LHCN-M2 (cell line): ENCODE measurements at regions not wholly inside any gene's neighbourhood (a gene's known extent, or its start where the extent isn't known, plus 50 kb on each side); places are given as distances from the start of the nearest gene placed in this dataset.

Experiments
- DNase-seq: peaks from one replicate; pipeline ENCODE4 v3.0.0-alpha.2; 2012; ENCODE audit warnings: low read depth

GRCh38 chrX:33726281-33727160, 405.6 kb downstream of the FAM47A start:
- DNase-seq = no peak

GRCh38 chrX:33725535-33726210, 406.4 kb downstream of the FAM47A start:
- peak; percentile 1 for DNase-seq

GRCh38 chrX:33721927-33722326, 410.2 kb downstream of the FAM47A start:
- no peak for DNase-seq

GRCh38 chrX:33686105-33686504, 446.0 kb downstream of the FAM47A start:
- DNase-seq = no peak
